CD4-positive, alpha-beta T cell (primary cell): ENCODE measurements at regions not wholly inside any gene's neighbourhood (a gene's known extent, or its start where the extent isn't known, plus 50 kb on each side); places are given as distances from the start of the nearest gene placed in this dataset.

Source experiments
- ATAC-seq: fragments of 200-7000 bp; cut with Tn5 transposase; one replicate; pipeline ENCODE4 v1.10.0; 2022; ENCODE audit warnings: mild to moderate bottlenecking; ENCODE audit not compliant: poor library complexity
- CTCF ChIA-PET: fragments of 350-600 bp; sonication (Branson Sonifier 250); formaldehyde crosslinking; loops from one replicate; lab custom pipeline; 2021; ENCODE audit warnings: antibody characterized with exemption, inconsistent platforms; lab: Charles Lee
- POLR2A ChIA-PET: fragments of 350-600 bp; sonication (Branson Sonifier 250); formaldehyde crosslinking; loops from one replicate; lab custom pipeline; 2021; ENCODE audit warnings: antibody characterized with exemption, inconsistent platforms; lab: Charles Lee
- DNase-seq, 14 experiments: peaks; one replicate each; pipeline ENCODE4 v3.0.0-alpha.2; 2013 to 2020; ENCODE audit warnings: mixed read lengths in 2 of 14
- H3K27ac ChIP-seq, 2 donors: one replicate each; pipeline versions ENCODE4 v1.5.1 to v1.7.0; 2013; ENCODE audit warnings: low read length in 2 of 2, low read depth in 1 of 2, mild to moderate bottlenecking in 1 of 2
- H3K27me3 ChIP-seq, 2 experiments: 1 replicate in 1 of 2; 2 replicates in 1 of 2; pipeline versions ENCODE4 v1.6.1 to v1.7.0; 2013; ENCODE audit warnings: low read length in 2 of 2, control low read depth in 1 of 2, mild to moderate bottlenecking in 1 of 2, moderate library complexity in 1 of 2; ENCODE audit not compliant: insufficient read depth in 2 of 2, control insufficient read depth in 1 of 2
- H3K36me3 ChIP-seq: one replicate; pipeline ENCODE4 v1.6.1; 2013; ENCODE audit warnings: low read length, control low read depth; ENCODE audit not compliant: insufficient read depth
- H3K4me1 ChIP-seq: one replicate; pipeline ENCODE4 v1.6.1; 2013; ENCODE audit warnings: low read length, control low read depth; ENCODE audit not compliant: insufficient read depth
- H3K4me3 ChIP-seq: one replicate; pipeline ENCODE4 v1.5.1; 2013; ENCODE audit warnings: mild to moderate bottlenecking, low read length, moderate library complexity
- H3K9me3 ChIP-seq, 2 experiments: 1 replicate in 1 of 2; 2 replicates in 1 of 2; pipeline versions ENCODE4 v1.6.1 to v1.7.0; 2013; ENCODE audit warnings: low read length in 2 of 2, mild to moderate bottlenecking in 2 of 2, control low read depth in 1 of 2, moderate library complexity in 1 of 2; ENCODE audit not compliant: control insufficient read depth in 1 of 2, insufficient read depth in 1 of 2
- H3K27ac Mint-ChIP-seq: one replicate; pipeline ENCODE4 v1.8.0; 2020; ENCODE audit warnings: mixed read lengths
- H3K27me3 Mint-ChIP-seq: one replicate; pipeline ENCODE4 v1.8.0; 2021; ENCODE audit warnings: mixed read lengths
- H3K36me3 Mint-ChIP-seq: one replicate; pipeline ENCODE4 v1.8.0; 2021; ENCODE audit warnings: low read depth, mixed read lengths
- H3K4me1 Mint-ChIP-seq: one replicate; pipeline ENCODE4 v1.8.0; 2021; ENCODE audit warnings: low read depth, mixed read lengths
- H3K4me3 Mint-ChIP-seq: one replicate; pipeline ENCODE4 v1.8.0; 2020; ENCODE audit warnings: mild to moderate bottlenecking, mixed read lengths
- H3K9me3 Mint-ChIP-seq: one replicate; pipeline ENCODE4 v1.8.0; 2020; ENCODE audit warnings: mixed read lengths
- intact Hi-C, 2 experiments: fragments of 100-400 bp; cut with DNase I in 1 of 2; cut with micrococcal nuclease in 1 of 2; formaldehyde crosslinking; loops; one replicate each; pipeline versions ENCODE4 v1.15.1 to v1.9.0; 2023 to 2025; cut with DNase I, micrococcal nuclease
- TF ChIP-seq, protein P1 (sequence below): fragments of 200-600 bp; IDR thresholded peaks from one replicate; pipeline ENCODE4 v1.8.0; 2022; ENCODE audit warnings: antibody characterized with exemption, mild to moderate bottlenecking

DNA sequence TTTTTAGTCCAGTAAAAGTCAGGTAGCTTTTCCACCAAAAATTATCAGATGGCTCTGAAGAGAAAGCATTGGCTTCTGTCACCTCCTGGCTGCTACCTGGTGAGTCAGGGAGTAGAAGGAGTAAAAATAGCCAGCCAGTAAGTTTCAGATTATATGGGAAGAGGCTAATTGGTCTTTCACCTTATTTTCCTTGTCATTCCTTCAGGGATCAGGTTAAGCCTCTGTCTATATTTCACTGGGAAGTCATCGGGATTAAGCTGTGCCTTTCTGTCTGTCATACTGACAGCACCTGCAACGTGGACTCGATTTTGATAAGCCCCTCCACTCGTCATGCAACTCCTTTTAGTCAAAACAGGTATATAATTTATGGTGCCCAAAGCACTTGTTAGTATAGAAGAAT is 380.7 kb upstream of the CELF4 start:
- no peaks in the 10 kb centered on the region for H3K4me1 Mint-ChIP-seq
- CTCF ChIA-PET = no interaction called here
- TF ChIP-seq, protein P1, sequence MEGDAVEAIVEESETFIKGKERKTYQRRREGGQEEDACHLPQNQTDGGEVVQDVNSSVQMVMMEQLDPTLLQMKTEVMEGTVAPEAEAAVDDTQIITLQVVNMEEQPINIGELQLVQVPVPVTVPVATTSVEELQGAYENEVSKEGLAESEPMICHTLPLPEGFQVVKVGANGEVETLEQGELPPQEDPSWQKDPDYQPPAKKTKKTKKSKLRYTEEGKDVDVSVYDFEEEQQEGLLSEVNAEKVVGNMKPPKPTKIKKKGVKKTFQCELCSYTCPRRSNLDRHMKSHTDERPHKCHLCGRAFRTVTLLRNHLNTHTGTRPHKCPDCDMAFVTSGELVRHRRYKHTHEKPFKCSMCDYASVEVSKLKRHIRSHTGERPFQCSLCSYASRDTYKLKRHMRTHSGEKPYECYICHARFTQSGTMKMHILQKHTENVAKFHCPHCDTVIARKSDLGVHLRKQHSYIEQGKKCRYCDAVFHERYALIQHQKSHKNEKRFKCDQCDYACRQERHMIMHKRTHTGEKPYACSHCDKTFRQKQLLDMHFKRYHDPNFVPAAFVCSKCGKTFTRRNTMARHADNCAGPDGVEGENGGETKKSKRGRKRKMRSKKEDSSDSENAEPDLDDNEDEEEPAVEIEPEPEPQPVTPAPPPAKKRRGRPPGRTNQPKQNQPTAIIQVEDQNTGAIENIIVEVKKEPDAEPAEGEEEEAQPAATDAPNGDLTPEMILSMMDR = no peak
- H3K9me3 Mint-ChIP-seq = peaks cover 3% of the 10 kb centered on the region
- DNase-seq (no peak), ATAC-seq (no peak)
- H3K4me3 Mint-ChIP-seq = no peak overlapping the region
- H3K27ac Mint-ChIP-seq = no peak overlapping the region
- no peaks in the 10 kb centered on the region for H3K36me3 Mint-ChIP-seq
- intact Hi-C loops = no loop called here
- Histone ChIP-seq H3K27me3 (no peaks in the 10 kb centered on the region), H3K4me3 (no peak overlapping the region), H3K9me3 (no peaks in the 10 kb centered on the region), H3K4me1 (no peaks in the 10 kb centered on the region), H3K27ac (no peak overlapping the region), H3K36me3 (no peaks in the 10 kb centered on the region)
- POLR2A ChIA-PET = no interaction called here
- H3K27me3 Mint-ChIP-seq = no peaks in the 10 kb centered on the region

DNA sequence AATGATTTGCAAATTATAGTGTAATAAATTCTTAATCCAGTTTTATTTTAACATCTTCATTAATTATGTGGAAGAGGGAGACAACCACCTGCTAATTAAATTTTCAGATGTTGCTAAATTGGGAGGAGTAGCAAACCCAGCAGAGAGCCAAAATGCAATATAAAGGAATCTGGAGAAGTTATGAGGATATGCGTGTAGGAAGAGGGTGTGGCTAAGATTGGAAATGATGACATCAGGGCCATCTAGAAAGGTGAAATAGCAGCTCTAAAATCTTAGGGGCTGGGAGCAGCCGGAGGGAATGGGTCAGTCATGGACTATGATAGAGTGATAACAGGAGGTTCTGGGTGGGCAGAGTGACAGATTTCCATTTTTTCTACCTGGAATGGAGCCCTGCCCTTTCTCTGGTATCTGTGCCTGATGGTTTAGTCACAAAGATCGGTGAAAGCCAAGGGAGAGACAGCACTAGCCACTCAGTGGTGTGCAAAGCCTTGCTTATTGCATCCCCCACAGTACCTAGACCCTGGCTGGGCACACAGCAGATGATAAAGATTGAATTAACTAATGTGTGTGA is 379.2 kb upstream of the CELF4 start:
- Histone ChIP-seq H3K27me3 (no peaks in the 10 kb centered on the region), H3K4me1 (no peaks in the 10 kb centered on the region), H3K27ac (no peak overlapping the region), H3K9me3 (no peaks in the 10 kb centered on the region), H3K4me3 (no peak overlapping the region), H3K36me3 (no peaks in the 10 kb centered on the region)
- Mint-ChIP-seq H3K4me3 (no peak overlapping the region), H3K9me3 (peaks cover 5% of the 10 kb centered on the region), H3K27me3 (no peaks in the 10 kb centered on the region), H3K4me1 (no peaks in the 10 kb centered on the region), H3K27ac (no peak overlapping the region), H3K36me3 (no peaks in the 10 kb centered on the region)
- TF ChIP-seq, protein P1 = no peak
- intact Hi-C loops = no loop called here
- DNase-seq (no peak), ATAC-seq (no peak)
- POLR2A ChIA-PET = no interaction called here
- CTCF ChIA-PET = no interaction called here

DNA sequence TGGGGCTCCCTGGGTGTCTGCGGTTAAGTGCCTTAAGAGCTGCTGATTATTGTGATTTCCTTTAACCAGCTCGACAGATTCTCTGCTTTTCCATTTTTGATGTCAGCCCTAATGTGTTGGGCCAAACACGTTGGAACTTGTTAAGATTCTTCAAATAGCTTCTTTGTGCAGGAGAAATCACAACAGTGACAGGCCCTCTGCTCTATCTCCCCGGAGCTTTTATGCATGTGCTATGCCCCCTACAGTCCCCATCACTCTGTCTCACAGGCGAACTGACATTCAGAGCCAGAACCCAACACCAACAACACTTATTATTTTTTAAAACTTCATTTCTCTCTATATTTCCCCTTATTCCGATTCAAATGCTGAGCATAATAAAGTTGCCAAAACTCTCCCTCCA is 371.7 kb upstream of the CELF4 start:
- DNase-seq (no peak), ATAC-seq (no peak)
- Histone ChIP-seq H3K4me3 (no peak overlapping the region), H3K27me3 (no peaks in the 10 kb centered on the region), H3K36me3 (no peaks in the 10 kb centered on the region), H3K4me1 (no peaks in the 10 kb centered on the region), H3K27ac (no peak overlapping the region), H3K9me3 (no peaks in the 10 kb centered on the region)
- H3K4me3 Mint-ChIP-seq = no peak overlapping the region
- CTCF ChIA-PET = no interaction called here
- TF ChIP-seq, protein P1 = no peak
- peaks cover 14% of the 10 kb centered on the region for H3K9me3 Mint-ChIP-seq
- no peak overlapping the region for H3K27ac Mint-ChIP-seq
- no peaks in the 10 kb centered on the region for H3K36me3 Mint-ChIP-seq
- H3K4me1 Mint-ChIP-seq = no peaks in the 10 kb centered on the region
- H3K27me3 Mint-ChIP-seq = no peaks in the 10 kb centered on the region
- POLR2A ChIA-PET = no interaction called here
- intact Hi-C loops = no loop called here
